Kidney (tissue), 13 donors: ENCODE measurements at regions not wholly inside any gene's neighbourhood (a gene's known extent, or its start where the extent isn't known, plus 50 kb on each side); places are given as distances from the start of the nearest gene placed in this dataset.

Source experiments
- DNase-seq, 5 donors: peaks; one replicate each; pipeline ENCODE4 v3.0.0-alpha.2; 2013 to 2020
- FAIRE-seq: peaks from 2 replicates; lab custom pipeline; 2012; peaks lifted over from hg19 to GRCh38; lab: Jason Lieb, UNC
- H3K27ac ChIP-seq, 2 donors: one replicate each; pipeline ENCODE4 v1.7.0; 2013; ENCODE audit warnings: low read depth in 2 of 2, low read length in 2 of 2, inconsistent platforms in 1 of 2
- H3K27me3 ChIP-seq: one replicate; pipeline ENCODE4 v1.7.1; 2013; ENCODE audit warnings: low read length, inconsistent platforms; ENCODE audit not compliant: control insufficient read depth, insufficient read depth
- H3K36me3 ChIP-seq, 3 donors: one replicate each; pipeline versions ENCODE4 v1.7.0 to v1.7.1; 2013; ENCODE audit warnings: low read length in 3 of 3, control low read depth in 1 of 3, inconsistent platforms in 1 of 3; ENCODE audit not compliant: insufficient read depth in 3 of 3, control insufficient read depth in 2 of 3
- H3K4me1 ChIP-seq, 3 donors: one replicate each; pipeline versions ENCODE4 v1.7.0 to v1.7.1; 2013; ENCODE audit warnings: low read length in 3 of 3, inconsistent platforms in 1 of 3, low read depth in 1 of 3; ENCODE audit not compliant: control insufficient read depth in 2 of 3, insufficient read depth in 2 of 3
- H3K4me3 ChIP-seq, 3 donors: one replicate each; pipeline versions ENCODE4 v1.7.0 to v1.8.1; 2013; ENCODE audit warnings: low read length in 3 of 3, control low read depth in 1 of 3, inconsistent platforms in 1 of 3
- H3K9ac ChIP-seq, 3 donors: one replicate each; pipeline versions ENCODE4 v1.7.0 to v1.7.1; 2013; ENCODE audit warnings: low read length in 3 of 3, control low read depth in 1 of 3, inconsistent platforms in 1 of 3
- H3K9me3 ChIP-seq, 3 donors: one replicate each; pipeline versions ENCODE4 v1.7.0 to v1.7.1; 2013; ENCODE audit warnings: low read length in 3 of 3, control low read depth in 1 of 3, inconsistent platforms in 1 of 3; ENCODE audit not compliant: control insufficient read depth in 2 of 3, insufficient read depth in 1 of 3
- intact Hi-C: fragments of 100-400 bp; cut with DNase I; formaldehyde crosslinking; loops from one replicate; pipeline ENCODE4 v1.11.1; 2022
- TF ChIP-seq, protein P1 (sequence below): IDR thresholded peaks from 3 replicates; pipeline ENCODE4 v1.5.1; 2012; ENCODE audit warnings: mild to moderate bottlenecking, moderate library complexity, borderline replicate concordance; ENCODE audit not compliant: insufficient read depth; ENCODE audit errors: extremely low read depth
- donor health status: control.
- donor health status: control.
- donor health status: control.
- donor health status: control.
- donor health status: control.
- donor health status: DM: yes; HTN: yes; CAD: no.
- donor health status: Normal renal cell carcinoma (clear cell type).

DNA sequence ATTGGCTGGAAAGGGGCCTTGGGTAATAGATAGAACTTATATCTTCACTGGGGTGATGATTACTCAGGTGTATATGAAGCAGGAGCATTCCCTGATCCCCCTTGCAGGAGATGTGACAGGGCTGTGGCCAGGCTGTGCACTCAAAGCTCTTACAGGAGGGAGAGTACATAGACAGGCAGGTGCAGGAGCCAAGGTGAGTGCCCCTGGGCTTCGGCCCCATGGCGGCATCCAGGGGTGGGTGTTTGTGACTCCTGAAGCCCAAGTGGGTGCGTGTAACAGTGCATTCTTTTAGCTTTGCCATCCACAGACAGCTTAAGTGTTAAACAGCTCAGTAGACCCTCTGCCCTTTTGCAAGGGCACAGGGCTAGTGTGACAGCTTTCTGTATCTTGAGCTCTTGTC is 236.6 kb upstream of the GPR149 start:
- intact Hi-C loops = no loop called here
- FAIRE-seq (no peak), DNase-seq (peak in 1 of 5 donors; percentile 44)
- Histone ChIP-seq H3K27ac (no peak overlapping the region), H3K4me1 (no peaks in the 10 kb centered on the region), H3K9ac (no peak overlapping the region), H3K4me3 (no peak overlapping the region), H3K36me3 (no peaks in the 10 kb centered on the region), H3K9me3 (no peaks in the 10 kb centered on the region), H3K27me3 (no peaks in the 10 kb centered on the region)
- TF ChIP-seq, protein P1, sequence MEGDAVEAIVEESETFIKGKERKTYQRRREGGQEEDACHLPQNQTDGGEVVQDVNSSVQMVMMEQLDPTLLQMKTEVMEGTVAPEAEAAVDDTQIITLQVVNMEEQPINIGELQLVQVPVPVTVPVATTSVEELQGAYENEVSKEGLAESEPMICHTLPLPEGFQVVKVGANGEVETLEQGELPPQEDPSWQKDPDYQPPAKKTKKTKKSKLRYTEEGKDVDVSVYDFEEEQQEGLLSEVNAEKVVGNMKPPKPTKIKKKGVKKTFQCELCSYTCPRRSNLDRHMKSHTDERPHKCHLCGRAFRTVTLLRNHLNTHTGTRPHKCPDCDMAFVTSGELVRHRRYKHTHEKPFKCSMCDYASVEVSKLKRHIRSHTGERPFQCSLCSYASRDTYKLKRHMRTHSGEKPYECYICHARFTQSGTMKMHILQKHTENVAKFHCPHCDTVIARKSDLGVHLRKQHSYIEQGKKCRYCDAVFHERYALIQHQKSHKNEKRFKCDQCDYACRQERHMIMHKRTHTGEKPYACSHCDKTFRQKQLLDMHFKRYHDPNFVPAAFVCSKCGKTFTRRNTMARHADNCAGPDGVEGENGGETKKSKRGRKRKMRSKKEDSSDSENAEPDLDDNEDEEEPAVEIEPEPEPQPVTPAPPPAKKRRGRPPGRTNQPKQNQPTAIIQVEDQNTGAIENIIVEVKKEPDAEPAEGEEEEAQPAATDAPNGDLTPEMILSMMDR = no peak

DNA sequence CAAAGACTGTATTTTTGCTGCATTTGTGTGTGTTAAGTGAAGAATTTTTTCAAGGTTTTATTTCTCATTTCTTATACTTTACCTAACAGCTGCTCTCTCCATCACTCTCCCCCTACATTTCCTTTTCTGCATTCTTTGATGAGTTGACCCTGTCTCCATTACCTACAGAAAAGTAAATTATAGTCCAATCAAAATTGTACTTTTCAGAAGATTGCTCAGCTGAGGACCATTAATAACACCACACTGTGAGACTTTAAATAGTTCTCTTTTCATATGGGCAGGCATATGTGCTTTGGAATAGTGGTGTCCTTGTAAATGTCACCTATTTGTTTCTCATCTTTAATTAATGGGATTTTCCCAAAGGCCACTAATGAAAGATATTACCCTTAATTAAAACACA is 234.7 kb upstream of the GPR149 start:
- no peaks in the 10 kb centered on the region for H3K9me3 ChIP-seq
- no peaks in the 10 kb centered on the region for H3K4me1 ChIP-seq
- TF ChIP-seq, protein P1 = no peak
- FAIRE-seq (no peak), DNase-seq (no peak)
- H3K27me3 ChIP-seq = no peaks in the 10 kb centered on the region
- H3K4me3 ChIP-seq = no peak overlapping the region
- intact Hi-C loops = no loop called here
- H3K36me3 ChIP-seq = no peaks in the 10 kb centered on the region
- no peak overlapping the region for H3K27ac ChIP-seq
- no peak overlapping the region for H3K9ac ChIP-seq

- no peaks in the 10 kb centered on the region for H3K27me3 ChIP-seq
- DNase-seq (no peak), FAIRE-seq (no peak)
- no peaks in the 10 kb centered on the region for H3K36me3 ChIP-seq
- H3K9me3 ChIP-seq = no peaks in the 10 kb centered on the region
- no peaks in the 10 kb centered on the region for H3K4me1 ChIP-seq
- H3K27ac ChIP-seq = peak overlapping the region in 1 of 2 donors; percentile 23
- no peak overlapping the region for H3K9ac ChIP-seq
- no peak overlapping the region for H3K4me3 ChIP-seq
- TF ChIP-seq, protein P1 = no peak
- intact Hi-C loops = no loop called here
These were observed 232.9 kb upstream of the GPR149 start for GRCh38 chr3:154662851-154663250.

GRCh38 chr3:154660811-154661210 is 230.8 kb upstream of the GPR149 start:
- H3K27ac ChIP-seq = no peak overlapping the region
- H3K36me3 ChIP-seq = no peaks in the 10 kb centered on the region
- TF ChIP-seq, protein P1 = no peak
- no peaks in the 10 kb centered on the region for H3K27me3 ChIP-seq
- no peak for DNase-seq
- no peak for FAIRE-seq
- H3K4me3 ChIP-seq = no peak overlapping the region
- no peaks in the 10 kb centered on the region for H3K4me1 ChIP-seq
- H3K9me3 ChIP-seq = no peaks in the 10 kb centered on the region
- no peak overlapping the region for H3K9ac ChIP-seq
- intact Hi-C loops = no loop called here
